RWPE2 (cell line): ENCODE measurements at regions not wholly inside any gene's neighbourhood (a gene's known extent, or its start where the extent isn't known, plus 50 kb on each side); places are given as distances from the start of the nearest gene placed in this dataset.

ENCODE experiments used
- ATAC-seq: fragments of 200-7000 bp; cut with Tn5 transposase; 3 replicates; pipeline ENCODE4 v1.9.1; 2021; ENCODE audit warnings: low read depth
- DNase-seq: peaks from one replicate; pipeline ENCODE4 v3.0.0-alpha.2; 2020; ENCODE audit warnings: low spot score
- H3K27ac ChIP-seq: fragments of 450-650 bp; 2 replicates; pipeline ENCODE4 v1.5.1; 2017; ENCODE audit warnings: mild to moderate bottlenecking; ENCODE audit not compliant: poor library complexity, severe bottlenecking
- H3K27me3 ChIP-seq: fragments of 250-450 bp; sonication (Bioruptor Pico); 2 replicates; pipeline ENCODE4 v1.5.1; 2021; ENCODE audit warnings: mild to moderate bottlenecking, moderate library complexity; ENCODE audit not compliant: insufficient read depth, poor library complexity, severe bottlenecking
- H3K36me3 ChIP-seq: fragments of 250-450 bp; sonication (Bioruptor Pico); 2 replicates; pipeline ENCODE4 v1.5.1; 2020; ENCODE audit warnings: low read depth, mild to moderate bottlenecking, moderate library complexity
- H3K4me1 ChIP-seq: fragments of 250-450 bp; sonication (Bioruptor Pico); 2 replicates; pipeline ENCODE4 v1.5.1; 2021; ENCODE audit warnings: mild to moderate bottlenecking, moderate library complexity; ENCODE audit not compliant: insufficient read depth, poor library complexity, severe bottlenecking
- H3K4me3 ChIP-seq: fragments of 250-450 bp; sonication (Bioruptor Pico); 2 replicates; pipeline ENCODE4 v1.5.1; 2021; ENCODE audit warnings: mild to moderate bottlenecking, moderate library complexity; ENCODE audit not compliant: severe bottlenecking
- H3K9me3 ChIP-seq: fragments of 250-450 bp; sonication (Bioruptor Pico); 2 replicates; pipeline ENCODE4 v1.5.1; 2021; ENCODE audit warnings: mild to moderate bottlenecking, moderate library complexity; ENCODE audit not compliant: severe bottlenecking
- TF ChIP-seq, protein P1 (sequence below): fragments of 450-650 bp; IDR thresholded peaks from one replicate; pipeline ENCODE4 v1.5.1; 2017; ENCODE audit warnings: mild to moderate bottlenecking, moderate library complexity; ENCODE audit not compliant: poor library complexity, severe bottlenecking

DNA sequence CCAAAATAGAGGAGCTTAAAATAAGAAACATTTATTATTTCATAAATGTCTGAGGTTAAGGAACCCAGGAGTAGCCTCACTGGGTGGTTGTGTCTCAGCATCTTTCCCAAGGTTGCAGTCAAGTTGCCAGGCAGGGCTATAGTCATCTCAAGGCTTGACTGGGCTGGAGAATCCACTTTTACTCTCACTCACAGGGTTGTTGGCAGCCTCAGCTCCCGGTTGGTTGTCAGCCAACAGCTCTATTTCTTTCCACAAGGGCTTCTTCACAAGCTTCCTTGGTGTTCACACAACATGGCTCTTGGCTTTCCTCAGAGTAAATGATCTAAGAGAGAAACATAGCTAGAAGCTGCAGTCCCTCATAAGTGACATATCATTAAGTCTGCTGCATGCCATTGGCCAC lies 55.6 kb upstream of the TEX51 start:
- Histone ChIP-seq H3K27ac (no peak overlapping the region), H3K9me3 (no peaks in the 10 kb centered on the region), H3K27me3 (peaks cover 7% of the 10 kb centered on the region), H3K4me1 (no peaks in the 10 kb centered on the region), H3K36me3 (no peaks in the 10 kb centered on the region), H3K4me3 (no peak overlapping the region)
- no peak for ATAC-seq
- TF ChIP-seq, protein P1, sequence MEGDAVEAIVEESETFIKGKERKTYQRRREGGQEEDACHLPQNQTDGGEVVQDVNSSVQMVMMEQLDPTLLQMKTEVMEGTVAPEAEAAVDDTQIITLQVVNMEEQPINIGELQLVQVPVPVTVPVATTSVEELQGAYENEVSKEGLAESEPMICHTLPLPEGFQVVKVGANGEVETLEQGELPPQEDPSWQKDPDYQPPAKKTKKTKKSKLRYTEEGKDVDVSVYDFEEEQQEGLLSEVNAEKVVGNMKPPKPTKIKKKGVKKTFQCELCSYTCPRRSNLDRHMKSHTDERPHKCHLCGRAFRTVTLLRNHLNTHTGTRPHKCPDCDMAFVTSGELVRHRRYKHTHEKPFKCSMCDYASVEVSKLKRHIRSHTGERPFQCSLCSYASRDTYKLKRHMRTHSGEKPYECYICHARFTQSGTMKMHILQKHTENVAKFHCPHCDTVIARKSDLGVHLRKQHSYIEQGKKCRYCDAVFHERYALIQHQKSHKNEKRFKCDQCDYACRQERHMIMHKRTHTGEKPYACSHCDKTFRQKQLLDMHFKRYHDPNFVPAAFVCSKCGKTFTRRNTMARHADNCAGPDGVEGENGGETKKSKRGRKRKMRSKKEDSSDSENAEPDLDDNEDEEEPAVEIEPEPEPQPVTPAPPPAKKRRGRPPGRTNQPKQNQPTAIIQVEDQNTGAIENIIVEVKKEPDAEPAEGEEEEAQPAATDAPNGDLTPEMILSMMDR: no peak
- no peak for DNase-seq

DNA sequence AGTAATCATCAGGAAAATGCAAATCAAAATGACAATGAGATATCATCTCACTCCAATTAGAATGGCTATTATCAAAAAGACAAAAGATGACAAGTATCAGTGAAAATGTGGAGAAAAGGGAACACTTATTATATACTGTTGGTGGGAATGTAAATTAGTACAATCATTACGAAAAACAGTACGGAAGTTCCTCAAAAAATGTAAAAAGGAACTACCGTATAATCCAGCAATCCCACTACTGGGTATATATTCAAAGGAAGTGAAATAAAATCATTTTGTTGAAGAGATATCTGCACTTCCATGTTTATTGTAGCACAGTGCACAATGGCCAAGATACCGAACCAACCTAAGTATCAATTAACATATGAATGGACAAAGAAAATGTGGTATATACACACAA lies 52.4 kb upstream of the TEX51 start:
- H3K4me3 ChIP-seq: no peak overlapping the region
- no peaks in the 10 kb centered on the region for H3K36me3 ChIP-seq
- ATAC-seq (no peak), DNase-seq (no peak)
- no peaks in the 10 kb centered on the region for H3K9me3 ChIP-seq
- H3K4me1 ChIP-seq: no peaks in the 10 kb centered on the region
- H3K27ac ChIP-seq: no peak overlapping the region
- TF ChIP-seq, protein P1: no peak
- peaks cover 7% of the 10 kb centered on the region for H3K27me3 ChIP-seq
